ENCODE measurements at regions not wholly inside any gene's neighbourhood (a gene's known extent, or its start where the extent isn't known, plus 50 kb on each side); places are given as distances from the start of the nearest gene placed in this dataset.

DNA sequence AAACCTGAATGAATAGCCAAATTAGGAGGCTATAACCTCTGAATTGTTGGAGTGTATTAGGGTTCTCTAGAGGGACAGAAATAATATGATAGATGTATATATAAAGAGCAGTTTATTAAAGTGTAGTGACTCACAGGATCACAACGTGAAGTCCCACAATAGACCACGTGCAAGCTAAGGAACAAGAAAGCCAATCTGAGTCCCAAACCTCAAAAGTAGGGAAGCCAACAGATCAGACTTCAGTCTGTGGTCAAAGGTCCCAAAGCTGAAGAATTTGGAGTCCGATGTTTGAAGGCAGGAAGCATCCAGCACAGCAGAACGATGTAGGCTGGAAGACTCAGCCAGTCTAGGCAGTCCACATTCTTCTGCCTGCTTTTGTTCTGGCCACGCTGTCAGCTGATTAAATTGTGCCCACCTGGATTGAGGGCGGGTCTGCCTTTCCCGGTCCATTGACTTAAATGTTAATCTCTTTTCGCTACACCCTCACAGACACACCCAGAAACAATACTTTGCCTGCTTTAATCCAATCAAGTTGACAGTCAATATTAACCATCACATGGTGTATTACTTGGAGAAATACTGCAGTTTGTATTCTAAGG lies 550.6 kb downstream of the CDH10 start:
- TF ChIP-seq, protein P1, sequence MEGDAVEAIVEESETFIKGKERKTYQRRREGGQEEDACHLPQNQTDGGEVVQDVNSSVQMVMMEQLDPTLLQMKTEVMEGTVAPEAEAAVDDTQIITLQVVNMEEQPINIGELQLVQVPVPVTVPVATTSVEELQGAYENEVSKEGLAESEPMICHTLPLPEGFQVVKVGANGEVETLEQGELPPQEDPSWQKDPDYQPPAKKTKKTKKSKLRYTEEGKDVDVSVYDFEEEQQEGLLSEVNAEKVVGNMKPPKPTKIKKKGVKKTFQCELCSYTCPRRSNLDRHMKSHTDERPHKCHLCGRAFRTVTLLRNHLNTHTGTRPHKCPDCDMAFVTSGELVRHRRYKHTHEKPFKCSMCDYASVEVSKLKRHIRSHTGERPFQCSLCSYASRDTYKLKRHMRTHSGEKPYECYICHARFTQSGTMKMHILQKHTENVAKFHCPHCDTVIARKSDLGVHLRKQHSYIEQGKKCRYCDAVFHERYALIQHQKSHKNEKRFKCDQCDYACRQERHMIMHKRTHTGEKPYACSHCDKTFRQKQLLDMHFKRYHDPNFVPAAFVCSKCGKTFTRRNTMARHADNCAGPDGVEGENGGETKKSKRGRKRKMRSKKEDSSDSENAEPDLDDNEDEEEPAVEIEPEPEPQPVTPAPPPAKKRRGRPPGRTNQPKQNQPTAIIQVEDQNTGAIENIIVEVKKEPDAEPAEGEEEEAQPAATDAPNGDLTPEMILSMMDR (IDR thresholded peaks at IDR 0.05 in 4 of 5, conservative IDR thresholded peaks at IDR 0.05 in 1 of 5) = no peak
- no peak for TF ChIP-seq POLR2A (IDR thresholded peaks at IDR 0.05)
